WTC11 (cell line): ENCODE measurements at regions not wholly inside any gene's neighbourhood (a gene's known extent, or its start where the extent isn't known, plus 50 kb on each side); places are given as distances from the start of the nearest gene placed in this dataset.

Experiments
- ATAC-seq: fragments of 200-7000 bp; cut with Tn5 transposase; 2 replicates; pipeline ENCODE4 v1.10.0; 2021; ENCODE audit warnings: mild to moderate bottlenecking, moderate library complexity
- CTCF ChIA-PET: fragments of 300-600 bp; sonication (Branson Sonifier 250); formaldehyde crosslinking; loops from one replicate; lab custom pipeline; 2021; ENCODE audit warnings: antibody characterized with exemption; lab: Charles Lee
- POLR2A ChIA-PET: fragments of 350-600 bp; sonication (Branson Sonifier 250); formaldehyde crosslinking; loops from one replicate; lab custom pipeline; 2021; ENCODE audit warnings: antibody characterized with exemption; lab: Charles Lee
- DNase-seq: peaks from one replicate; pipeline ENCODE4 v3.0.0; 2021; ENCODE audit warnings: low spot score
- H3K27ac Mint-ChIP-seq: 2 replicates; pipeline ENCODE4 v1.8.0; 2021; ENCODE audit warnings: mixed read lengths
- H3K27me3 Mint-ChIP-seq: 2 replicates; pipeline ENCODE4 v1.8.0; 2021; ENCODE audit warnings: low read depth, mild to moderate bottlenecking, moderate library complexity, mixed read lengths
- H3K36me3 Mint-ChIP-seq: 2 replicates; pipeline ENCODE4 v1.8.0; 2021; ENCODE audit warnings: mixed read lengths
- H3K4me1 Mint-ChIP-seq: 2 replicates; pipeline ENCODE4 v1.8.0; 2022; ENCODE audit warnings: mixed read lengths
- H3K4me3 Mint-ChIP-seq: 2 replicates; pipeline ENCODE4 v1.8.0; 2021; ENCODE audit warnings: mild to moderate bottlenecking, moderate library complexity, mixed read lengths
- H3K9me3 Mint-ChIP-seq: 2 replicates; pipeline ENCODE4 v1.8.0; 2021; ENCODE audit warnings: mixed read lengths
- ATF2 ChIP-seq: sonication (generic); formaldehyde crosslinking; IDR thresholded peaks from 2 replicates; pipeline ENCODE4 v1.8.1; 2022; ENCODE audit warnings: low read depth, missing genetic modification reagents, borderline replicate concordance
- CREM ChIP-seq: sonication (generic); formaldehyde crosslinking; IDR thresholded peaks from 2 replicates; pipeline ENCODE4 v1.8.1; 2022; ENCODE audit warnings: mild to moderate bottlenecking, missing genetic modification reagents, moderate library complexity
- ESRRA ChIP-seq: sonication (generic); formaldehyde crosslinking; IDR thresholded peaks from 2 replicates; pipeline ENCODE4 v1.8.1; 2022; ENCODE audit warnings: mild to moderate bottlenecking, missing genetic modification reagents, borderline replicate concordance
- FOXJ3 ChIP-seq: sonication (generic); formaldehyde crosslinking; IDR thresholded peaks from 2 replicates; pipeline ENCODE4 v1.9.0; 2021; ENCODE audit warnings: missing genetic modification reagents, mild to moderate bottlenecking, borderline replicate concordance
- FOXP1 ChIP-seq: sonication (generic); formaldehyde crosslinking; IDR thresholded peaks from 2 replicates; pipeline ENCODE4 v1.8.0; 2022; ENCODE audit warnings: missing genetic modification reagents, mild to moderate bottlenecking, moderate library complexity, borderline replicate concordance
- GABPB1 ChIP-seq: sonication (generic); formaldehyde crosslinking; IDR thresholded peaks from 2 replicates; pipeline ENCODE4 v1.8.1; 2023; ENCODE audit warnings: mild to moderate bottlenecking, missing genetic modification reagents
- GRHL2 ChIP-seq: fragments of 250-450 bp; sonication (Bioruptor Pico); IDR thresholded peaks from 2 replicates; pipeline ENCODE4 v1.8.0; 2022; ENCODE audit warnings: mild to moderate bottlenecking, moderate library complexity; ENCODE audit not compliant: insufficient replicate concordance, severe bottlenecking
- GTF2I ChIP-seq: fragments of 250-450 bp; sonication (Bioruptor Pico); conservative IDR thresholded peaks from 2 replicates; pipeline ENCODE4 v1.4.0; 2021; ENCODE audit warnings: mild to moderate bottlenecking
- HMGA2 ChIP-seq: fragments of 250-450 bp; sonication (Bioruptor Pico); IDR thresholded peaks from 2 replicates; pipeline ENCODE4 v1.4.0; 2021; ENCODE audit warnings: mild to moderate bottlenecking, moderate library complexity
- IRF2 ChIP-seq: sonication (generic); formaldehyde crosslinking; IDR thresholded peaks from 2 replicates; pipeline ENCODE4 v1.8.0; 2022; ENCODE audit warnings: low read depth, missing genetic modification reagents, borderline replicate concordance
- MXD4 ChIP-seq: fragments of 250-450 bp; sonication (Bioruptor Pico); IDR thresholded peaks from 2 replicates; pipeline ENCODE4 v1.8.0; 2021; ENCODE audit warnings: mild to moderate bottlenecking, moderate library complexity, borderline replicate concordance
- NFE2L1 ChIP-seq: sonication (generic); formaldehyde crosslinking; IDR thresholded peaks from 2 replicates; pipeline ENCODE4 v1.8.1; 2023; ENCODE audit warnings: missing genetic modification reagents
- NR2C2 ChIP-seq: sonication (generic); formaldehyde crosslinking; IDR thresholded peaks from 2 replicates; pipeline ENCODE4 v1.8.0; 2022; ENCODE audit warnings: mild to moderate bottlenecking, missing genetic modification reagents
- NR3C1 ChIP-seq: sonication (generic); formaldehyde crosslinking; conservative IDR thresholded peaks from 2 replicates; pipeline ENCODE4 v1.8.1; 2023; ENCODE audit warnings: low read depth, mild to moderate bottlenecking, missing genetic modification reagents
- OVOL2 ChIP-seq: fragments of 250-450 bp; sonication (Bioruptor Pico); IDR thresholded peaks from 2 replicates; pipeline ENCODE4 v1.9.0; 2021; ENCODE audit warnings: mild to moderate bottlenecking, borderline replicate concordance
- SMAD3 ChIP-seq: sonication (generic); formaldehyde crosslinking; IDR thresholded peaks from 2 replicates; pipeline ENCODE4 v1.8.0; 2022; ENCODE audit warnings: missing genetic modification reagents, mild to moderate bottlenecking, borderline replicate concordance
- SMAD4 ChIP-seq: sonication (generic); formaldehyde crosslinking; IDR thresholded peaks from 2 replicates; pipeline ENCODE4 v1.8.0; 2022; ENCODE audit warnings: mild to moderate bottlenecking, missing genetic modification reagents
- TCF7 ChIP-seq: sonication (generic); formaldehyde crosslinking; IDR thresholded peaks from 2 replicates; pipeline ENCODE4 v1.8.0; 2022; ENCODE audit warnings: mild to moderate bottlenecking, low read depth, missing genetic modification reagents, moderate library complexity
- USF2 ChIP-seq: sonication (generic); formaldehyde crosslinking; IDR thresholded peaks from 2 replicates; pipeline ENCODE4 v1.8.1; 2023; ENCODE audit warnings: mild to moderate bottlenecking, missing genetic modification reagents, moderate library complexity
- ZBTB43 ChIP-seq: sonication (generic); formaldehyde crosslinking; IDR thresholded peaks from 2 replicates; pipeline ENCODE4 v1.8.1; 2023; ENCODE audit warnings: mild to moderate bottlenecking, missing genetic modification reagents
- ZMAT4 ChIP-seq: fragments of 250-450 bp; sonication (Bioruptor Pico); IDR thresholded peaks from 2 replicates; pipeline ENCODE4 v1.9.0; 2021; ENCODE audit warnings: mild to moderate bottlenecking
- ZNF219 ChIP-seq: sonication (generic); formaldehyde crosslinking; IDR thresholded peaks from 2 replicates; pipeline ENCODE4 v1.8.0; 2023; ENCODE audit warnings: missing genetic modification reagents, mild to moderate bottlenecking, borderline replicate concordance
- ZNF317 ChIP-seq: sonication (generic); formaldehyde crosslinking; IDR thresholded peaks from 2 replicates; pipeline ENCODE4 v1.8.1; 2023; ENCODE audit warnings: low read depth, mild to moderate bottlenecking, moderate library complexity, missing genetic modification reagents, borderline replicate concordance
- ZNF396 ChIP-seq: fragments of 250-450 bp; sonication (Bioruptor Pico); IDR thresholded peaks from 2 replicates; pipeline ENCODE4 v1.8.0; 2021; ENCODE audit warnings: mild to moderate bottlenecking, moderate library complexity, borderline replicate concordance
- TF ChIP-seq, protein P1 (sequence below): fragments of 250-450 bp; sonication (Bioruptor Pico); IDR thresholded peaks from 2 replicates; pipeline ENCODE4 v1.9.0; 2021; ENCODE audit warnings: moderate library complexity, mild to moderate bottlenecking, inconsistent platforms, borderline replicate concordance
- TF ChIP-seq, protein P2 (sequence below): sonication (generic); formaldehyde crosslinking; IDR thresholded peaks from 2 replicates; pipeline ENCODE4 v1.8.0; 2022; ENCODE audit warnings: mild to moderate bottlenecking, missing genetic modification reagents
- TF ChIP-seq, protein P3 (sequence below): sonication (generic); formaldehyde crosslinking; conservative IDR thresholded peaks from 2 replicates; pipeline ENCODE4 v1.8.1; 2022; ENCODE audit warnings: mild to moderate bottlenecking, missing genetic modification reagents
- TF ChIP-seq, protein P4 (sequence below): sonication (generic); formaldehyde crosslinking; IDR thresholded peaks from 2 replicates; pipeline ENCODE4 v1.8.0; 2023; ENCODE audit warnings: missing genetic modification reagents
- TF ChIP-seq, protein P5 (sequence below): sonication (generic); formaldehyde crosslinking; conservative IDR thresholded peaks from 2 replicates; pipeline ENCODE4 v1.8.1; 2023; ENCODE audit warnings: mild to moderate bottlenecking, low read depth, missing genetic modification reagents, moderate library complexity

- H3K4me3 Mint-ChIP-seq = no peak overlapping the region
- H3K36me3 Mint-ChIP-seq = no peaks in the 10 kb centered on the region
- peaks cover 17% of the 10 kb centered on the region for H3K4me1 Mint-ChIP-seq
- ATAC-seq (peak; percentile 73), DNase-seq (no peak)
- H3K27me3 Mint-ChIP-seq = peaks cover 19% of the 10 kb centered on the region
- ChIA-PET POLR2A (no interaction called here), CTCF (no interaction called here)
- H3K9me3 Mint-ChIP-seq = peaks cover 13% of the 10 kb centered on the region
- no peak overlapping the region for H3K27ac Mint-ChIP-seq
- TF ChIP-seq IRF2 (CRISPR knock-in tag) (no peak), CREM (CRISPR knock-in tag) (no peak), ZNF317 (CRISPR knock-in tag) (no peak), ZMAT4 (no peak), TCF7 (CRISPR knock-in tag) (no peak), NR3C1 (CRISPR knock-in tag) (no peak), OVOL2 (CRISPR knock-in tag) (no peak), SMAD4 (CRISPR knock-in tag) (no peak), HMGA2 (CRISPR knock-in tag) (no peak), GABPB1 (no peak), NR2C2 (CRISPR knock-in tag) (no peak), FOXP1 (no peak), SMAD3 (CRISPR knock-in tag) (no peak), ESRRA (CRISPR knock-in tag) (no peak), GTF2I (no peak), ZBTB43 (CRISPR knock-in tag) (no peak), ZNF219 (CRISPR knock-in tag) (no peak)
- TF ChIP-seq, protein P1, sequence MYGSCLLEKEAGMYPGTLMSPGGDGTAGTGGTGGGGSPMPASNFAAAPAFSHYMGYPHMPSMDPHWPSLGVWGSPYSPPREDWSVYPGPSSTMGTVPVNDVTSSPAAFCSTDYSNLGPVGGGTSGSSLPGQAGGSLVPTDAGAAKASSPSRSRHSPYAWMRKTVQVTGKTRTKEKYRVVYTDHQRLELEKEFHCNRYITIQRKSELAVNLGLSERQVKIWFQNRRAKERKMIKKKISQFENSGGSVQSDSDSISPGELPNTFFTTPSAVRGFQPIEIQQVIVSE (CRISPR knock-in tag) = no peak
- TF ChIP-seq, protein P2, sequence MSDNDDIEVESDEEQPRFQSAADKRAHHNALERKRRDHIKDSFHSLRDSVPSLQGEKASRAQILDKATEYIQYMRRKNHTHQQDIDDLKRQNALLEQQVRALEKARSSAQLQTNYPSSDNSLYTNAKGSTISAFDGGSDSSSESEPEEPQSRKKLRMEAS (CRISPR knock-in tag) = no peak
Observed at GRCh38 chr5:87877495-87877894, 391.1 kb downstream of the TMEM161B start.

DNA sequence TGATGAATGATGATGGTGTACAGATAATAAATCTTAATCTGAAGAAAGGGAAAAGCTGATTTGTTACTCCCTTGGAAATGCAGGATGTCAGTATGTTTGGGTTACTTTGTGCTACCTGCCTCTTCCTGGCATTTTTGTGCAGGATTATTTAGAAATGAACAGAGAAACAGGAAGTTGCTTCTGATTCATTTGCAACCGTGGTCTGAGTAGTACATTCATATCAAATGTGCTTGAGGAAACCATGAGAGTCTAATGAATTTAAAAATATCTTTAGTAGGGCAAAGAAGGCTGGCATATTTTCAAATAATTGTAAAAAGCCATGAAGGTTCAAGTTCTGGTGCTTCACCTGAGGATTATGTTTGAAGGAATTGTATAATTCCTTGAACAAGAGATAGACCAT, 391.6 kb downstream of the TMEM161B start:
- POLR2A ChIA-PET = no interaction called here
- Mint-ChIP-seq H3K36me3 (no peaks in the 10 kb centered on the region), H3K9me3 (peaks cover 13% of the 10 kb centered on the region)
- TF ChIP-seq, protein P3, sequence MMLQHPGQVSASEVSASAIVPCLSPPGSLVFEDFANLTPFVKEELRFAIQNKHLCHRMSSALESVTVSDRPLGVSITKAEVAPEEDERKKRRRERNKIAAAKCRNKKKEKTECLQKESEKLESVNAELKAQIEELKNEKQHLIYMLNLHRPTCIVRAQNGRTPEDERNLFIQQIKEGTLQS (CRISPR knock-in tag) = no peak
- TF ChIP-seq GRHL2 (CRISPR knock-in tag) (no peak), FOXJ3 (CRISPR knock-in tag) (no peak), NFE2L1 (CRISPR knock-in tag) (no peak), USF2 (CRISPR knock-in tag) (no peak), ZNF396 (CRISPR knock-in tag) (no peak), MXD4 (no peak), CREM (CRISPR knock-in tag) (no peak), ATF2 (CRISPR knock-in tag) (no peak), NR2C2 (CRISPR knock-in tag) (no peak)
- TF ChIP-seq, protein P4, sequence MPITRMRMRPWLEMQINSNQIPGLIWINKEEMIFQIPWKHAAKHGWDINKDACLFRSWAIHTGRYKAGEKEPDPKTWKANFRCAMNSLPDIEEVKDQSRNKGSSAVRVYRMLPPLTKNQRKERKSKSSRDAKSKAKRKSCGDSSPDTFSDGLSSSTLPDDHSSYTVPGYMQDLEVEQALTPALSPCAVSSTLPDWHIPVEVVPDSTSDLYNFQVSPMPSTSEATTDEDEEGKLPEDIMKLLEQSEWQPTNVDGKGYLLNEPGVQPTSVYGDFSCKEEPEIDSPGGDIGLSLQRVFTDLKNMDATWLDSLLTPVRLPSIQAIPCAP (CRISPR knock-in tag) = no peak
- TF ChIP-seq, protein P5, sequence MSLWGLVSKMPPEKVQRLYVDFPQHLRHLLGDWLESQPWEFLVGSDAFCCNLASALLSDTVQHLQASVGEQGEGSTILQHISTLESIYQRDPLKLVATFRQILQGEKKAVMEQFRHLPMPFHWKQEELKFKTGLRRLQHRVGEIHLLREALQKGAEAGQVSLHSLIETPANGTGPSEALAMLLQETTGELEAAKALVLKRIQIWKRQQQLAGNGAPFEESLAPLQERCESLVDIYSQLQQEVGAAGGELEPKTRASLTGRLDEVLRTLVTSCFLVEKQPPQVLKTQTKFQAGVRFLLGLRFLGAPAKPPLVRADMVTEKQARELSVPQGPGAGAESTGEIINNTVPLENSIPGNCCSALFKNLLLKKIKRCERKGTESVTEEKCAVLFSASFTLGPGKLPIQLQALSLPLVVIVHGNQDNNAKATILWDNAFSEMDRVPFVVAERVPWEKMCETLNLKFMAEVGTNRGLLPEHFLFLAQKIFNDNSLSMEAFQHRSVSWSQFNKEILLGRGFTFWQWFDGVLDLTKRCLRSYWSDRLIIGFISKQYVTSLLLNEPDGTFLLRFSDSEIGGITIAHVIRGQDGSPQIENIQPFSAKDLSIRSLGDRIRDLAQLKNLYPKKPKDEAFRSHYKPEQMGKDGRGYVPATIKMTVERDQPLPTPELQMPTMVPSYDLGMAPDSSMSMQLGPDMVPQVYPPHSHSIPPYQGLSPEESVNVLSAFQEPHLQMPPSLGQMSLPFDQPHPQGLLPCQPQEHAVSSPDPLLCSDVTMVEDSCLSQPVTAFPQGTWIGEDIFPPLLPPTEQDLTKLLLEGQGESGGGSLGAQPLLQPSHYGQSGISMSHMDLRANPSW (CRISPR knock-in tag) = no peak

More for the DNA sequence above, 391.6 kb downstream of the TMEM161B start:
- Mint-ChIP-seq H3K4me3 (no peak overlapping the region), H3K27ac (no peak overlapping the region), H3K27me3 (peaks cover 24% of the 10 kb centered on the region), H3K4me1 (peaks cover 22% of the 10 kb centered on the region)
- DNase-seq (no peak), ATAC-seq (no peak)
- CTCF ChIA-PET = no interaction called here
